Fibroblast of lung (primary cell): ENCODE measurements at regions not wholly inside any gene's neighbourhood (a gene's known extent, or its start where the extent isn't known, plus 50 kb on each side); places are given as distances from the start of the nearest gene placed in this dataset.

ENCODE experiments used
- CTCF ChIP-seq, 2 donors: IDR thresholded peaks in 1 of 2; conservative IDR thresholded peaks in 1 of 2; 1 replicate in 1 of 2; 2 replicates in 1 of 2; pipeline ENCODE4 v1.5.1; 2011 to 2012; ENCODE audit warnings: low read length in 2 of 2, control low read depth in 1 of 2, inconsistent platforms in 1 of 2, low read depth in 1 of 2, mild to moderate bottlenecking in 1 of 2
- EZH2 ChIP-seq: IDR thresholded peaks from 2 replicates; pipeline ENCODE4 v1.5.1; 2012; ENCODE audit warnings: low read length, control low read depth, mild to moderate bottlenecking; ENCODE audit errors: missing control alignments

- TF ChIP-seq CTCF (conservative IDR thresholded peaks at IDR 0.05 in 1 of 2, IDR thresholded peaks at IDR 0.05 in 1 of 2; ENCODE audit: low read depth in 1 of 2, low read length in 2 of 2) (no peak), EZH2 (no peak)
These were observed 687.0 kb downstream of the BCL11A start for GRCh38 chr2:59866436-59866835.
